Nucleus accumbens (tissue), 56 donors: ENCODE measurements at regions not wholly inside any gene's neighbourhood (a gene's known extent, or its start where the extent isn't known, plus 50 kb on each side); places are given as distances from the start of the nearest gene placed in this dataset.

Experiments
- DNase-seq, 56 donors: peaks; one replicate each; lab custom pipeline; 2025; lab: John Stamatoyannopoulos, UW

DNA sequence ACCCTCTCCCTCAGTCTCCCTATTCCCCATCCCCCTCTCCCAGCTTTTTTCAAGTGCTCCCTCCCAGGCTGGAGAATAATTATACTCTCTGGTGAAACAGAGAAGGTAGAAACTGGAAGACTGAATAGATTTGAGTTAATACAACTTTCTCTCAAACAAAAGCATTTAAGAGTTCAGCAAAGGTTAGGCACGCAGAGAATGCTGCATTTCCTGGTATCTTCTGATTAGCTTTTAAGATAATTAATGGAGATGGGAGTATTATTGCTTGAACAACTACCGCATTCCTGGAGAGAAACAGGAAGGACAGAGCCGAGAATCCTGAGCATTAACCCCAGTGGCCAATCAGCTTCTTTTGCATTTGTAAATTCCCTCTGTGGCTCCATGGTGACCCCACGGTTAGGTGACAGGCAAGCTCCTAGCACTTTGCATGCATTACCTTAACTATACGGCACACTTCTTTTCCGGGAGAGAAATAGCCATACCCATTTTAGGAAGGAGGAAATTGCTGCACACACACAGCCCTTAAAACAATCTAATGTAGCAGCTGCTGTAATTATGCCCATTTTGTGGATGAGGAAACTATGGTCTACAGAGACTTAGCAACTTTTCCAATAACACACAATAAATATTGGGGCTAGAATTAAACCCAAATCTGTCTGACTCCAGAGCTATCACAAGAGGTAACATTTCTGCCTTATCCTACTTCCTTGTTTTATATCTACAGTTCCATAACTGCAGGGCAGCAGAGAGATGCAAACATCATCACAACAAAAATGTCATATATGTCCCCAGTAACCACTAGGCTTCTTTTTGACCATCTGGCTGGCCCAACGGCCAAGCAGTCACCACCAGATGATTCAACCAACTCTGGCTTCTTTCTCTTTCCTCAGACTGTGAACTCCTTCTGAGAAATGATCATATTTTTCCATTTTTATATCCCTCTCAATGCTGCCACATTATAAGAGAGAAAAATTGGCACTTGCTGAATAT, 169.9 kb downstream of the CD24 start:
- DNase-seq, result no peak

DNA sequence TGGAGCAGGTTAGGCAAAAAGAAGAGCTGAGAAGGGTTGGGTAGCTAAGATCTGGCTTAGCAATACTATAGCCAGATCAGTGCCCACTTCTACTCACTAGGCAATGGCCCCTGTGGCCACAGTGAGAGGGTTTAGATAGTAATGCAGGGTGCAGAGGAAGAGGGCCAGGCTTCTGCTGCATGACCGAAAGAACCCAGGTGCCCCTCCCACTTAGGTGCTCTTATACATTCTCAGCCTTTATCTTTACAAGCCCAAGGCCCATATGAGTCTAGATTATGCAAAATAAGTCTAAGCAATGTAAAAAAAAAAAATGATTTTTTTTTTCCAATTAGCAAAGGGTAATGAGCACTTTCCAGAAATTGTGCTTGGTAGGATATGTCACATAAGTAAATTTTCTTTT, 171.3 kb downstream of the CD24 start:
- no peak for DNase-seq

DNA sequence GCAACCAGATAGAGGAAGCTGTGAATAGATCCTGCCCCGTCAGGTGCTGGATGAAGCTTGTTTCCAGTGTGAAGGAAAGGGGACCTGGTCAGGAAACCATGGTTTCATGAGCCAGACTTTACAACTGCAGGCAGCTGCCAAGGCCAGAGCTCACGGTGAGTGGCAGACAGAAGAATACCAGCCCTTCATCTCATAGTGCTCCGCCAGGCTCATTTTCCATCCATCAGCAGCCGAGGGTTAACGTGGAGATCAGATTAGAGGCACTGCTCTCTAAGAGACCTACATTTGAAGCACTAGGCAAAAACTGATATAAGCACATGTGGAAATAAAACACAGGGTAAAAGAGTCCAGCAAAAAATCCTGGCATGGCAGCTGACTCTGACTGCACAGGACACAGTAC, 172.4 kb downstream of the CD24 start:
- no peak for DNase-seq

DNA sequence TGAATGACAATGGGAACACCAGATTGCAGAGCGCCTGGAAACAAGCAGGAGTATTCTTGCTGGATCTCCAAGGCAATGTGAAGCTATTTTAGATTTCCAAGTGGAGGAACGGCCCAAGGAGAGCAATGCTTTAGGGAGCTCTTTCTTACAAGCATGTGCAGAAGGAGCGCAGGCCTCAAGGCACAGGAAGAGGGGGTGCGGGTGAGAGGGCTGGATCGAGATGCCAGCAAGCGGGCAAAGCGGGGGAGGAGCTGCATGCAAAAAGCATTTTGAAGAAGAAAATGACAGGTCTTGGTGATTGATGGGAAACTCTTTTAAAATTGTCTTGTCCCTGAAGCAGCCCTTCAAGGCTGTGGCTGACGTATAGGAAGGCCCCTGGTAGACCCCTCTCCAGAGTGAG, 171.9 kb downstream of the QRSL1 start:
- DNase-seq, result peak in 1 of 56 donors; percentile 1

DNA sequence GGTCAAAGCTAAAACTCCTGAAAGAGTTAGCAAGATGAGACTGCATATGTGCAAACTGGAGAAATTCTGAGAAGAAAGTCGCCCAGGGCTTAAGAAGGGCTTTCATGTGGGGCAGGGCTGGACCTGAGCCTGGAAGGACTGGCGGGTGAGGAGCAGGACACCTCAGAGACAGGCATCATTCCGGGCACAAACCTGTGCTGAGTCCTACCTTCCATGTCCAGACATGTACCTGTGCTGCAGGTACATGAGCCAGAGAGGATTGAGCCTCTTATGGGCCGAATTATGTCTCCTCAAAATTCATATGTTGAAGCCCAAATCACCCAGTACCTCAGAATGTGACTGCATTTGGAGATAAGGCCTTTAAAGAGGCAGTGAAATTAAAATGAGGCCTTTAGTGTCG, 171.0 kb downstream of the QRSL1 start:
- DNase-seq, result no peak

DNA sequence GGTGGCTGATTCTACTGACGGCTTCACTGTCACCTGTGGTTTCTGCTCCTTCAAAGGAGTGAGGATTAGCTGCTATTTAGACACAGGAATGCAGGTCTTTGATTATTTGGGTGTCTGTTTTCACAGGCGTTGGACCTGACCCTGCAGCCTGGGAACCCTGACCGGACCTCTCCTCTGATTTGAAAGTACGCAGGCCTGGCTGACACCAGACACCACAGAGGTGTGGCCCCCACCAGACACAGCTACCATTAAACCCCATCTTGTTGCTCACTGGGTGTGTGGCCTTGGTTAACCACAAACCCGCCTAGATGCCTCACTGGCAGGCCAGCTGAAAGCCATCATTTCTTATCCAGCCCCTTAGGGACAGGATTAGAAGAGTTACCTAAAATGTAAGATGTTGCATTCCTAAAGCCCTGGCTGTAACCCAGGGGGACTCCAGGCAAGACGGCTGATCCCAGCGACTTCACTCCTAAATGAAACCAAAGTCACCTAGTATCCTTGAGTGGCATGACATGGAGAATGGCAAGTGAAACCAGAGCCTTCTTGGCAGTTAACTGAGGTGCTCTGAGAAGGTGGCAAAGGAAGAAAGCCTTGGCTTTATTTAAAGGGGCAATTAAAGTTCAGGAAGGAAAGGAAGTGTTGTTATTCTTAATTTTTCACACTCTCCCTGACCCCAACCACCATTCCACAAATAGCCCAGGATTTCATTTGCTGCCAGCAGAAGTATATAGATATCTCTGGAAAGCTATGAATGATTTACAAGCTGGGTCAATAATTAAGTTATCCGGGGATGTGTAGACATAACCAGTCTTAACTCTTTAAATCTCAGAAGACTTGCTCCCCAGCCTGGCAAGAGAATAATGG, 169.9 kb downstream of the QRSL1 start:
- DNase-seq, result no peak

DNA sequence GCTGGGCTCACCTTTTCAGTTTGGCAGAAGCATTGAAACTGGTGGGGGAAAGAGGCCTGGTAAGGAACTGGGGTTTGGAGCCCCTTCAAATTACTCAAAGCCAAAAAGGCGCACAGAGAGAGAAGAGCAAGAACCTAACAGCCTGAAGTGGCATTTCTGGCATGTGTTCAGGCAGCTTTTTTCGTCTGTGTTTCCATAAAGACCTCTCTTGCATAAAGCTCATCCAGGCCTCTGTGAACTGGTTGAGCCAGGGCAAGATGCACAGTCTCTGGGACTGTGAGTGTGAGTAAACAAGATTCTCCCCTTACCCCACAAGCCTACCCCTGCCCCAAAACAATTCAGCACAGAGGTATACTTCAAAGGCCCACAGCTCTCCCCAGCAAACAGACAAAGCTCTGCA, 167.8 kb downstream of the QRSL1 start:
- no peak for DNase-seq

DNA sequence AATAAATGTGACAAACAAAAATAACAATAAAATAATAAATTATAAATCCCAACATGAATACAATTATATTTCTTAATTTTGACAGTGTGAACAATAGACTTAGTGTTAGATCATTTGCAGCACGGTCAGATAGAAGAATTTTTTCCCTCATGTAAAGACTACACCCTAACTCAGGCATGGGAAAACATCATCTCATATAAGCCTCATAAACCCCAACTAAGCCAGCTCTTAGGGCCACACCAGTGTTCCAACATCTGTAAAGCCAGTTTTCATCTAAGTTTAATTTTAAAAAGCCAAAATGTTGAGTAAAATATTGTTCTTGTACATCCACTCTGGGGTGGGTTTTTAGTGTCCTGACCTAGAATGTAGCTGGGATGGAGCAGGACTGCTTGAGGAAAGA, 167.4 kb downstream of the QRSL1 start:
- DNase-seq, result no peak

DNA sequence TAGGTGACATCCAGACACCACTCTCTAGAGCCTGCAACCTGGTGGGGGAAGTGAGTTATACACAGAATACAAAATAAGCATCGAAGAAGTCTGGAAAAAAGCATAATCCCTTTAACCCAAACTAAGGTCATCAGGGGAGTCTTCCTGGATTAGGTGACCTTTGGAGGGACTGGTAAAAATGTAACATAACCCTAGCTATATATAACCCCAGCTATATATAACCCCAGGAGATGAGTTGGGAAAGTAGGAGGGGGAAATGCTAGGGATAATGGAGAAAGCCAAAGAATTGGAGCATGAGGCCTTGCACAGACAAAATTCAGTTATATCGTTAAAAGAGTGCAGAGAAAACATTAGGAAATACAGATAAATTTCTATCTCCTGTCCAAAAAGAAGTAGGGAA, 164.8 kb downstream of the QRSL1 start:
- no peak for DNase-seq

DNA sequence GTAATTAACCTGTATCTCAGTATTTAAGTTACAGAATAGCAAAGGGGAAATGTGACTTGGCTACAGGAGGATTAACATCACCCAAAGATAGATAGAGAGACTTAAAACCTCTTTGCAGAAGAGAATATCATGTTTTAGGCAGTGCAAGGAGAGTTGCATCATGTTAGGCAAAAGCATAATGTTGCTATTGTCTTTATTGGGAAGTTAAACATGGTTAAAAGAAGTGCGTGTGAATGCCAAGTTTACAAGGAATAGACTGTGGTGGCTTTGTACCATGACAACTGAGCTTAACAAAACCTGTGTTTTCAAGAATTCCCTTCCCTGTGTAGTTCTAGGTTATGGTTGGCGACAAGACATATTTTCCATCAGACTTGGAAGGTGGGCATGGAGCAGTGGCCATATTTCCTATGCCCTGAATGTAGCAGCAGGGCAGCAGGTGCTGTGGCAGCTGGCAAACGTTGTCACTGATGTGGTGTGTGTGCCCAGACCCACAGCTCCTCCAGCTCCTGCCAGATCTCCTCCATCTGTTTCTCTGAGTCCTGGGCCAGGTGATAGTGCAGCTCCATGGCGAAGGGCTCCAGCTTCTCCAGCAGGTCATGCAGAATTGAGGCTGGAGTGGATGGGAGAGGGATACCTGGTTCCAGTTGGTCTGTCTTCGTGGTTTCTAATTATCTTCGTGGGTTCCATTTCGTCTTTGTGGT, 163.3 kb downstream of the QRSL1 start:
- no peak for DNase-seq

DNA sequence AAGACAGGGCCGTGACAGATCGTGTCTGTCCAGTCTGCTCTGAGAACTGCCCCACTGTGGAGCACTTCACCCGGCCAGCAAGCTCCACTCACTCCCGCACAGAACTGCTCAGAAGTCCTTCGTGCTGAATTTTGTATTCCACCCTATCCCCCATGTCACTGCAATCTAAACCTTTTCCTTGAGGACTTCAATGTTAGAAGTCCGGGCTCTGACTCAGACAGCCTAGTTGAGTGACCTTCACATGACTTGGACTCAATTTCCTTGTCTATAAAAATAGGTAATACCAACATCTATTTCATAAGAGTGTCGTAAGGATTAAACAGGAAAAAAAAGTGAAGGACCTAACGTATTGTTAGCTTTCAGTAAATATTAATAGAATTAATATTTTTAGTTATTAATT, 161.6 kb downstream of the QRSL1 start:
- DNase-seq, result no peak

DNA sequence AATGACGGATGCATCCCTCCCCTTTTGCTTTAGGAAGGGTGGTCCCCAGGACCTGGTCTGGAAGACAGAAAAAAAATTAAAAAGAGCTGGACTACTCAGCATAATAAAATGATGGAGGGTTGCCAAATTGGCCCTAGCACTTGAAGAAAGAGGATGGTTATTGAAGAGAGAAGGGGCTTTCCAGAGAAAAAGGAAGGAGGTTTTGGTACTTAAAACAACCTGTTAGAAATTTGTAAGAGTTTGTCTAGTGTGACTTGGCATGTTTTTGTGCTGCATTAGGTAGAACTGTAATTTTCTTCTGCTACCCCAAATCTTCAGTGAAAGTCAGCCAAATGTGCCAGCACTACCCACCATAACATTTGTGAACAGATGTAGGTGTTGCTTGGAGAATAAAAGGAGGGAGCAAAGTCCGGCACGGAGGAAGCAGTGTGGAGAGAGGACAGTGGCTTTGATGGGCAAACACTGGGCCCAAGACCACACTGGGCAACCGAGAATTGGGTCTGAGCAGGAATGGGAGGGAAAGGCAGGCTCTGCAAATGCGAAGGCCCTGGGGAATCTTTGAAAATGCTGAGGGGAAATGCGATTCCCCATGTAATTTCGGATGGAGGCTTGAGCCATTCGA, 160.9 kb downstream of the QRSL1 start:
- DNase-seq, result no peak

DNA sequence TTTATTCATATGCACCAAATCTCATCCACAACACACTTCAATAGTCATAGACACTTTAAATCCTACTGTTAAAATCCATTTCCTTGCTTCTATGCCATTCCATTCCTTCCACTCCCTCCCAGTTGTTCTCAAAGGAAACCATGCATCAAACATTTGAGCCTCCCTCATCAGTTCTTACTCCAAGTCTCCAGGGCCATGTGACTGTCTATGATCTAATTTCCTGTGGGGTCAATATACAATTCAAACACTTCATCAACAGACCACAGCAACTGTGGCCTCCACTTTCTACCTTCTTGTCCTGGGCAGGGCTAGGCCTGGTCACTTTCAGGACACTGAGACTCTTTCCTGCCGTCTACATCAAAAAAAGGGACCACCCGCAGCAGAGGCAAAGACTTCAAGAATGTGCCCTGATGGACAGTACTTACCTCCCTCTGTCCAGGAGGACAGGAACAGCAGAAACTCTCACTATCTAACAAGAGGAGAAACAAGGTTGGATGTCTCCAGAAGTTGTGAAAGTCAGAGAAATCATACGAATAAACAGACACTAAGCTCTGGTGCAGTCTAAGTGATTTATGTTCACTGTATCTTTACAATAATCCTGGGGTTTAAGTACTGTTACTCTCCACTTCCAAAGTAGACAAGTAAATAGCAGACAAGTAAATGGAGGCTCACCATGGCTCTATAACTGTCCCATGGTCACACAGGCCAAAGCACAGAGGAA, 160.2 kb downstream of the QRSL1 start:
- no peak for DNase-seq

DNA sequence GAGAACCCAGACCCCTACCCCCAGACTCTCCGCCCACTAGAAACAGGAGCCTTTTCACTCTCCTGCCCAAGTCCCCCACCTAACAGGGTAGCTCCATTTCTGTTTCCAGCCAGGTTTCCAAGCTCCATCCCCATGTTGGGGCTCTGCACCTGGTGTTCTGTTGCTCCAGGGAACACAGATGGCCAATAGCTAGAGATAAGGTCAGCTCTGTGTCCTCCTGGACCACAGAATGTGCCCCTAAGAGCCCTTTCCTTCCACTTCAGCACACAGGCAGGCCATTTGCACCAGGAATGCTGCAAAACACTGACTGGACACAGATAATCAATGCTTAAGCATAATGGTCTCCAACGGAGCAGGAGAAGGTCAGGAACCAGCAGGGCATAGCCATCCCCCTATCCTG, 159.4 kb downstream of the QRSL1 start:
- no peak for DNase-seq

DNA sequence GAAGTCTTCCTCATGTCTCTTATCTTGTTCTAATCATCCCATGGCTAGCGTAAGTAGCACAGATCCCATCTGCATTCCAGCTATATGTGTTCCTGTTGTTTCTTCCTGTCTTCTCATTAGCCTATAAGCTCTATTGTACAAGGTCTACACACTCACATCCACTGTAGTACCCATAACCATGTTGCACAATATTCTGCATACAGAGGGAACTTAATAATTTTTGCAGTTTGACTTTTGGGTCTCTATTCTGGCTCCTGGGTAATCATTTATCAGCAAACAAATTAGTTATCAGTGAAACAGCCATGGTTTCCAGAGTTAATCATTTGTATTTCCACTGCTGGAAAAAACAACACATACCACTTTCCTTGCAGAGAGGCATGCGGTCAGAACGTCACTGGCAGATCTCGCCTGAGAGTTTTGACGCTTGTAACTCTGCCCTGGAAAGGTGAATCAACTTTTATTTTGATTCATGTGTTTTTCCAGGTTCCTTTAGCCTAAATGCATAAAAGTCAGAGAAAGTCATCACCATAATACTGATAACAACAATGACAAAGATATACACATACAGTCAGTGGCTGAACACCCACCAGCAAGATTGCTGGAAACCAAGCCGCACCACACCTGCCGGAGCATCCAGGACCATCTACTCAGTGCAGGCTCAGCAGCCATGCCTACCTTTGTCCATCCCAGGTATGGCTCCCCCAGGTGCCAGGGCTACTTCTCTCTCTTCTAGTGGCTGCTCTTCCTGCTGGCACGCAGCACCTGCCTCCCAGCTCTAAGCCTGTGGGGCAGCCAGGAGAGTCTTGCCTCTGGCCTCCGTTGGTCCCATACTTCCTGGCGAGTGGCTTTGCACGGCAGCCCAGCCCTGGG, 158.2 kb downstream of the QRSL1 start:
- no peak for DNase-seq

DNA sequence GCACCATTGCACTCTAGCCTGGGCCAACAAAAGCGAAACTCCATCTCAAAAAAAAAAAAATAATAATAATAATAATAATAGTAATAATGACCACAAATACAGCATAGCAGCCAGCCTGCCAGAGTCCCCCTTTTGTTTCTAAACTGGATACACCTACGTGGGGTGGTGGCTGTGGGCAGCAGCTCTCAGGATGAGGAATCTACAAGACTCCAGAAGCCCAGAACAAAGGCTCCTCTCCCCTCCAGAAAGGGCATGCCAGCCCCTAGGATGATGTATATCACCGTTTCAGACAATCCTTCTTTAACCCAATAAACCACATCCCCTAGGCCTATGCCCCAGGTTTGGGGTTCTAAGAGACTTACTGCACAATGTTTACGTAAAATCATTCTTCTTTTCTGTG, 155.9 kb downstream of the QRSL1 start:
- DNase-seq, result no peak

DNA sequence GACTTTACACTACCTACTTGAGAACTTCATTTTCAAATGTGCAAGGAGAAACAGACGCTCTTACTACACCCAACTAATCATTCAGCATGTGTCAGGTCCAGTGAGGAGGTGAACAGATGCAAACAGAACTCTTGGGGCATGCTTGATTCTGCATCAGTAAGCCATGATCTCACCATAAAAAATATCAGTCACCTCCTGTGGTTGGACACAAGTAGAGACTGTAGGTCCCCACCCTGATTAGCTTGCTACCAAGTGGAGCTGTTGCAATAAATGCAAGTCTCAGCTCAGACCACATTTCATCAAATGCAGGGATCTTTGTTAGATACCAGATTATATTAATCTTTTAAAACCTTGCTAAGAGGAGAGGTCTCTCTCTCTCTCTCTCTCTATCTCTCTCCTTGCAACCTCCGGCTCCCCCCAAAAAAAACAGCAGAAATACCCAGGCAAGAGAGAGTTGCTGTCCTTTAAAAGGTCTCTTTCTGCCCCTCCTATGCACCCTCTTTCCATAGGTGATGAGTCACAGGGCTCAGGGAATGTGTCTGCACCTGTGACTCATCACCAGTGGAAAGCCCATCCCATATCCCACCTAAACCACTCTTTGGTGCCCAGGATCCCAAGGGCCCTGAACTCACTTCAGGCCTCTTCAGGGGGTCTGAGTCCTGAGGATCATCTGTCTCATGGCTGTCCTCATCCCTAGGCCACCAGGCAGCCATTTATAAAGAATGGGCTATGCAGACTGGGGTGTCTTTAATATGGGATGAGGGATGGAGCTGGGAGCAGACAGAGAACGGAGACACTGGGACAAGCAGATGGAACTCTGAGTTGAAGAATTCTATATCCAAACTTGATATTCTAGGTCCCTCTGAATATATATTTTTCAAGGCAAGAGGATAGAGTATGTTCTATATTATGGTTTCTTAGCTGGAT, 154.5 kb downstream of the QRSL1 start:
- no peak for DNase-seq
